GM12892 (cell line): ENCODE measurements at regions not wholly inside any gene's neighbourhood (a gene's known extent, or its start where the extent isn't known, plus 50 kb on each side); places are given as distances from the start of the nearest gene placed in this dataset.
A peak's percentile ranks its signal among the peaks of the same experiment; 100 is the strongest.

Source experiments
- DNase-seq: peaks from one replicate; pipeline ENCODE4 v3.0.0; 2011; ENCODE audit not compliant: insufficient read length
- FAIRE-seq: peaks from 2 replicates; lab custom pipeline; 2011; peaks lifted over from hg19 to GRCh38; lab: Jason Lieb, UNC
- POLR2A ChIP-seq: IDR thresholded peaks from 2 replicates; pipeline ENCODE4 v1.6.1; 2011; ENCODE audit warnings: low read depth, low read length, control low read depth
- POLR2AphosphoS5 ChIP-seq: IDR thresholded peaks from 2 replicates; pipeline ENCODE4 v1.6.1; 2011; ENCODE audit warnings: low read depth, low read length, control low read depth
- TAF1 ChIP-seq: IDR thresholded peaks from 2 replicates; pipeline ENCODE4 v1.6.1; 2011; ENCODE audit warnings: low read depth, mild to moderate bottlenecking, control low read depth, low read length, borderline replicate concordance

- FAIRE-seq (no peak), DNase-seq (no peak)
- TF ChIP-seq POLR2A (no peak), POLR2AphosphoS5 (no peak), TAF1 (no peak)
These were observed 154.0 kb downstream of the PSMG1 start for GRCh38 chr21:39029086-39029755.

- FAIRE-seq (no peak), DNase-seq (no peak)
- TF ChIP-seq TAF1: no peak
- TF ChIP-seq POLR2AphosphoS5: no peak
These were observed 158.1 kb downstream of the PSMG1 start for GRCh38 chr21:39025198-39025597.

- no peak for FAIRE-seq
- no peak for TF ChIP-seq TAF1
- DNase-seq: no peak
These were observed 158.7 kb downstream of the PSMG1 start for GRCh38 chr21:39024538-39024937.

GRCh38 chr21:39022863-39023693, 160.2 kb downstream of the PSMG1 start:
- TF ChIP-seq POLR2A: no peak
- no peak for TF ChIP-seq TAF1
- no peak for TF ChIP-seq POLR2AphosphoS5
- FAIRE-seq (no peak), DNase-seq (no peak)

GRCh38 chr21:39022466-39022862, 160.8 kb downstream of the PSMG1 start:
- FAIRE-seq: no peak
- no peak for TF ChIP-seq POLR2AphosphoS5
- TF ChIP-seq POLR2A: no peak
- no peak for TF ChIP-seq TAF1
- no peak for DNase-seq

- FAIRE-seq (no peak), DNase-seq (no peak)
- TF ChIP-seq POLR2A: no peak
- no peak for TF ChIP-seq POLR2AphosphoS5
- TF ChIP-seq TAF1: no peak
These were observed 161.2 kb downstream of the PSMG1 start for GRCh38 chr21:39022035-39022434.

- TF ChIP-seq POLR2A (no peak), POLR2AphosphoS5 (no peak), TAF1 (no peak)
- DNase-seq (no peak), FAIRE-seq (no peak)
These were observed 161.8 kb downstream of the PSMG1 start for GRCh38 chr21:39021478-39021832.

GRCh38 chr21:39020751-39021477, 162.3 kb downstream of the PSMG1 start:
- no peak for TF ChIP-seq TAF1
- no peak for TF ChIP-seq POLR2AphosphoS5
- TF ChIP-seq POLR2A: no peak
- FAIRE-seq: no peak
- no peak for DNase-seq

- FAIRE-seq (no peak), DNase-seq (no peak)
- TF ChIP-seq POLR2A: no peak
- TF ChIP-seq POLR2AphosphoS5: no peak
These were observed 164.5 kb downstream of the PSMG1 start for GRCh38 chr21:39018730-39019129.

GRCh38 chr21:39016740-39017315, 166.4 kb downstream of the PSMG1 start:
- no peak for TF ChIP-seq POLR2A
- TF ChIP-seq TAF1: no peak
- TF ChIP-seq POLR2AphosphoS5: no peak
- no peak for FAIRE-seq
- peak; percentile 41 for DNase-seq

GRCh38 chr21:39014747-39015146, 168.5 kb downstream of the PSMG1 start:
- TF ChIP-seq TAF1 (no peak), POLR2A (no peak), POLR2AphosphoS5 (no peak)
- no peak for DNase-seq
- no peak for FAIRE-seq
